OCI-LY3 (cell line): ENCODE measurements at regions not wholly inside any gene's neighbourhood (a gene's known extent, or its start where the extent isn't known, plus 50 kb on each side); places are given as distances from the start of the nearest gene placed in this dataset.

Source experiments
- H2AFZ ChIP-seq: fragments of 200-600, 300-600 bp; shearing (Covaris generic); 2 replicates; pipeline ENCODE4 v1.6.0; 2014; ENCODE audit warnings: antibody characterized with exemption, low read depth, low read length
- H3K27ac ChIP-seq: fragments of 200-600, 300-600 bp; sonication (generic); 2 replicates; pipeline ENCODE4 v1.5.1; 2014; ENCODE audit warnings: mild to moderate bottlenecking, low read length, moderate library complexity, mixed read lengths
- H3K27me3 ChIP-seq: fragments of 200-600, 300-600 bp; sonication (generic); 2 replicates; pipeline ENCODE4 v1.6.1; 2014; ENCODE audit warnings: low read depth, low read length, mixed read lengths
- H3K36me3 ChIP-seq: fragments of 200-600, 300-600 bp; sonication (generic); replicated peaks from 2 replicates; pipeline ENCODE3; 2014; ENCODE audit warnings: low read depth, low read length, mixed read lengths
- H3K4me1 ChIP-seq: fragments of 300-600, 200-600 bp; sonication (generic); 2 replicates; pipeline ENCODE4 v1.6.1; 2014; ENCODE audit warnings: low read length, mixed read lengths
- H3K4me2 ChIP-seq: fragments of 200-600, 300-600 bp; sonication (generic); 2 replicates; pipeline ENCODE4 v1.6.1; 2014; ENCODE audit warnings: low read length, mixed read lengths
- H3K4me3 ChIP-seq: fragments of 300-600, 200-600 bp; sonication (generic); 2 replicates; pipeline ENCODE4 v1.5.1; 2014; ENCODE audit warnings: antibody characterized with exemption, mild to moderate bottlenecking, low read length, moderate library complexity
- H3K79me2 ChIP-seq: fragments of 300-600, 200-600 bp; shearing (Covaris generic); 2 replicates; pipeline ENCODE4 v1.6.1; 2014; ENCODE audit warnings: mild to moderate bottlenecking, low read length, mixed read lengths
- H3K9ac ChIP-seq: fragments of 300-600, 200-600 bp; shearing (Covaris generic); 2 replicates; pipeline ENCODE4 v1.6.0; 2014; ENCODE audit warnings: mild to moderate bottlenecking, low read length, moderate library complexity
- H3K9me3 ChIP-seq: fragments of 200-600, 300-600 bp; shearing (Covaris generic); 2 replicates; pipeline ENCODE4 v1.6.1; 2014; ENCODE audit warnings: low read length, mixed read lengths; ENCODE audit not compliant: insufficient read depth
- H4K20me1 ChIP-seq: fragments of 200-600, 300-600 bp; sonication (generic); 2 replicates; pipeline ENCODE4 v1.6.1; 2016; ENCODE audit warnings: low read length, mixed read lengths; ENCODE audit not compliant: insufficient read depth
- EZH2phosphoT487 ChIP-seq: fragments of 200-600 bp; shearing (Covaris generic); IDR thresholded peaks from 2 replicates; pipeline ENCODE4 v1.6.1; 2018; ENCODE audit warnings: antibody characterized with exemption, mixed run types, low read depth
- TF ChIP-seq, protein P1 (sequence below): fragments of 200-600, 300-600 bp; sonication (generic); IDR thresholded peaks from 2 replicates; pipeline ENCODE4 v1.5.1; 2014; ENCODE audit warnings: antibody characterized with exemption, low read length, low read depth

DNA sequence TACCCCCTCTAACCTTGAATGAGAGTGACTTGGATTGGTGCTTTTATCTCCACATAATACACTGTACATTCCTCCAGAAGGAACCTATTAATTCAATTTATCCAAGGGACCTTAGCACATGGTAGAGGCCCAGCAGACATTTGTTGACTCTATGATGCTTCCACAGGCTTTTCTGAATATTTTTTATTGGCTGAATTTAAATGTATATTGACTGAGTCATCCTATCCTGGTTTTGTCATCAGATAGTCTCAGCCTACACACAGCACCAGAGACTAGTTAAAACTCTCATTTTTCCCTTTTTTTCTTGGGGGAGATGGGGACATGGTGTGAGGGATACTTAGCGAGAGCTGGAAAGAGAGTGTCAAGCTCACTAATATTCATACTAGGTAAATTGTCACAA lies 101.6 kb downstream of the LRRC30 start:
- Histone ChIP-seq H3K9me3 (no peaks in the 10 kb centered on the region), H3K9ac (no peak overlapping the region), H3K27ac (no peak overlapping the region), H3K27me3 (no peaks in the 10 kb centered on the region), H3K79me2 (no peaks in the 10 kb centered on the region), H4K20me1 (no peaks in the 10 kb centered on the region), H2AFZ (no peak overlapping the region), H3K4me3 (no peak overlapping the region), H3K4me1 (no peaks in the 10 kb centered on the region; the same call in 1 of the 2 replicates), H3K36me3 (no peaks in the 10 kb centered on the region), H3K4me2 (no peak overlapping the region)
- TF ChIP-seq, protein P1, sequence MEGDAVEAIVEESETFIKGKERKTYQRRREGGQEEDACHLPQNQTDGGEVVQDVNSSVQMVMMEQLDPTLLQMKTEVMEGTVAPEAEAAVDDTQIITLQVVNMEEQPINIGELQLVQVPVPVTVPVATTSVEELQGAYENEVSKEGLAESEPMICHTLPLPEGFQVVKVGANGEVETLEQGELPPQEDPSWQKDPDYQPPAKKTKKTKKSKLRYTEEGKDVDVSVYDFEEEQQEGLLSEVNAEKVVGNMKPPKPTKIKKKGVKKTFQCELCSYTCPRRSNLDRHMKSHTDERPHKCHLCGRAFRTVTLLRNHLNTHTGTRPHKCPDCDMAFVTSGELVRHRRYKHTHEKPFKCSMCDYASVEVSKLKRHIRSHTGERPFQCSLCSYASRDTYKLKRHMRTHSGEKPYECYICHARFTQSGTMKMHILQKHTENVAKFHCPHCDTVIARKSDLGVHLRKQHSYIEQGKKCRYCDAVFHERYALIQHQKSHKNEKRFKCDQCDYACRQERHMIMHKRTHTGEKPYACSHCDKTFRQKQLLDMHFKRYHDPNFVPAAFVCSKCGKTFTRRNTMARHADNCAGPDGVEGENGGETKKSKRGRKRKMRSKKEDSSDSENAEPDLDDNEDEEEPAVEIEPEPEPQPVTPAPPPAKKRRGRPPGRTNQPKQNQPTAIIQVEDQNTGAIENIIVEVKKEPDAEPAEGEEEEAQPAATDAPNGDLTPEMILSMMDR, result no peak
- TF ChIP-seq EZH2phosphoT487, result no peak

GRCh38 chr18:7333025-7333562 lies 102.2 kb downstream of the LRRC30 start:
- H3K4me3 ChIP-seq, result no peak overlapping the region
- H2AFZ ChIP-seq, result no peak overlapping the region
- H3K79me2 ChIP-seq, result no peaks in the 10 kb centered on the region
- H3K9me3 ChIP-seq, result no peaks in the 10 kb centered on the region
- no peak overlapping the region for H3K9ac ChIP-seq
- H3K4me1 ChIP-seq, result no peaks in the 10 kb centered on the region; the same call in 1 of the 2 replicates
- H3K36me3 ChIP-seq, result no peaks in the 10 kb centered on the region
- H3K27me3 ChIP-seq, result no peaks in the 10 kb centered on the region
- no peaks in the 10 kb centered on the region for H4K20me1 ChIP-seq
- TF ChIP-seq, protein P1, result no peak
- no peak for TF ChIP-seq EZH2phosphoT487
- no peak overlapping the region for H3K4me2 ChIP-seq
- H3K27ac ChIP-seq, result no peak overlapping the region

- Histone ChIP-seq H3K79me2 (no peaks in the 10 kb centered on the region), H3K4me3 (no peak overlapping the region), H4K20me1 (no peaks in the 10 kb centered on the region), H3K9ac (no peak overlapping the region), H3K4me2 (no peak overlapping the region), H3K4me1 (no peaks in the 10 kb centered on the region; the same call in 1 of the 2 replicates), H3K27me3 (no peaks in the 10 kb centered on the region), H3K27ac (no peak overlapping the region), H2AFZ (no peak overlapping the region), H3K9me3 (no peaks in the 10 kb centered on the region), H3K36me3 (no peaks in the 10 kb centered on the region)
- no peak for TF ChIP-seq EZH2phosphoT487
- TF ChIP-seq, protein P1, result no peak
These were observed 104.2 kb downstream of the LRRC30 start for GRCh38 chr18:7334973-7335568.

DNA sequence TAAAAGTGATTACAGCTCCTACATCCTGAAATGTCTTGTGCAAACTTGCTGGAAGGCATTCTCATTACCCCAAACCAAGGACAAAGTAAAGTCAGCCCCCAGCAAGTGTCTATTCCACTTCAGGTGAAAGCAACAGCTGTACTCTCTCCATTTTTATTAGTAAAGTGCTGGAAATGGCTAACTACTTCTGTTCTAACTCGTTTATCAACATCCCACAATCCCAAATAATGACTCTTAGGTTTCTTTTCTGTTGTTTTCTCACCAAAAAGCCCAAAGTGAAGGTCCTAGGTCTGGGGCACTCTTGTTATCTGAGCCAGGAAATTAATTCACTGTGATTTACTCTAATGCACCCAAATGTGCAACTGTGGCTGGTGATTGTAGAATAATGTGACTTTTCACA lies 105.7 kb downstream of the LRRC30 start:
- H3K79me2 ChIP-seq, result no peaks in the 10 kb centered on the region
- H3K36me3 ChIP-seq, result no peaks in the 10 kb centered on the region
- no peak overlapping the region for H2AFZ ChIP-seq
- H3K27me3 ChIP-seq, result no peaks in the 10 kb centered on the region
- no peaks in the 10 kb centered on the region for H3K9me3 ChIP-seq
- no peak overlapping the region for H3K27ac ChIP-seq
- no peak overlapping the region for H3K9ac ChIP-seq
- H4K20me1 ChIP-seq, result no peaks in the 10 kb centered on the region
- H3K4me2 ChIP-seq, result no peak overlapping the region
- no peak overlapping the region for H3K4me3 ChIP-seq
- TF ChIP-seq, protein P1, result no peak
- no peak for TF ChIP-seq EZH2phosphoT487
- no peaks in the 10 kb centered on the region; the same call in 1 of the 2 replicates for H3K4me1 ChIP-seq
